Parathyroid adenoma (tissue), 2 donors: ENCODE measurements at regions not wholly inside any gene's neighbourhood (a gene's known extent, or its start where the extent isn't known, plus 50 kb on each side); places are given as distances from the start of the nearest gene placed in this dataset.

ENCODE experiments used
- H2AFZ ChIP-seq: fragments of 300-600 bp; sonication (generic); one replicate; pipeline ENCODE4 v1.7.0; 2017; ENCODE audit warnings: antibody characterized with exemption, mild to moderate bottlenecking
- H3K27ac ChIP-seq: fragments of 300-600 bp; sonication (generic); one replicate; pipeline ENCODE4 v1.7.0; 2017
- H3K27me3 ChIP-seq: fragments of 300-600 bp; sonication (generic); one replicate; pipeline ENCODE4 v1.7.0; 2017; ENCODE audit warnings: low read length; ENCODE audit not compliant: control insufficient read depth, insufficient read depth
- H3K36me3 ChIP-seq: fragments of 300-600 bp; sonication (generic); one replicate; pipeline ENCODE4 v1.7.0; 2017; ENCODE audit warnings: low read length; ENCODE audit not compliant: control insufficient read depth, insufficient read depth
- H3K4me1 ChIP-seq: fragments of 300-600 bp; sonication (generic); one replicate; pipeline ENCODE4 v1.7.0; 2017; ENCODE audit warnings: control low read depth
- H3K4me2 ChIP-seq: fragments of 300-600 bp; sonication (generic); one replicate; pipeline ENCODE4 v1.7.0; 2017; ENCODE audit warnings: low read length
- H3K4me3 ChIP-seq: fragments of 300-600 bp; sonication (generic); one replicate; pipeline ENCODE4 v1.7.0; 2017; ENCODE audit warnings: low read depth, low read length
- H3K79me2 ChIP-seq: fragments of 300-600 bp; sonication (generic); one replicate; pipeline ENCODE4 v1.7.0; 2017; ENCODE audit warnings: control low read depth
- H3K9ac ChIP-seq: fragments of 300-600 bp; sonication (generic); one replicate; pipeline ENCODE4 v1.7.0; 2017; ENCODE audit warnings: mild to moderate bottlenecking
- H3K9me3 ChIP-seq: fragments of 300-600 bp; sonication (generic); one replicate; pipeline ENCODE4 v1.7.0; 2017; ENCODE audit warnings: low read length; ENCODE audit not compliant: control insufficient read depth
- TF ChIP-seq, protein P1 (sequence below): fragments of 300-600 bp; sonication (generic); IDR thresholded peaks from one replicate; pipeline ENCODE4 v1.7.0; 2017; ENCODE audit warnings: antibody characterized with exemption, mild to moderate bottlenecking
- donor health status: primary hyperparathyroidism.

DNA sequence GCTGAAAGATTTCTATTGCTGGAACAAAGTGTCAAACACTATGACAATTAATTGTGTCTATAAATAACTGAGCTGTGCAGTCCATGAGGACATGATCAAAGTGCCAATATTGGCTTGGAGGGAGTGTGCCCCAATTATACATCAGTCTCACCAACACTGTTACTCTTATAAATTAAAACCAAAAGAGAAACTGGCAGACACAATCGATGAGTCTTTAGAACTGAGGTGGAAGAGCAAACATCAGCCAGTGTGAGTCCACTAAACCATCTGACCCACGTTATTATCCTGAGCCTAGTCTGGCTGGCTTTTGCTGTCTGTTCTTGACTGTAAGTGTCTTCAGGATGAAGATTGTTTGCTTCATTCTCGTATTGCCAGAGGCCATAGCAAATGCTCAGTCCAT lies 98.9 kb downstream of the OLIG3 start:
- no peaks in the 10 kb centered on the region for H3K36me3 ChIP-seq
- no peak overlapping the region for H2AFZ ChIP-seq
- H3K9me3 ChIP-seq: no peaks in the 10 kb centered on the region
- no peak overlapping the region for H3K9ac ChIP-seq
- no peaks in the 10 kb centered on the region for H3K4me1 ChIP-seq
- H3K79me2 ChIP-seq: no peaks in the 10 kb centered on the region
- H3K4me2 ChIP-seq: no peak overlapping the region
- H3K4me3 ChIP-seq: no peak overlapping the region
- H3K27me3 ChIP-seq: no peaks in the 10 kb centered on the region
- TF ChIP-seq, protein P1, sequence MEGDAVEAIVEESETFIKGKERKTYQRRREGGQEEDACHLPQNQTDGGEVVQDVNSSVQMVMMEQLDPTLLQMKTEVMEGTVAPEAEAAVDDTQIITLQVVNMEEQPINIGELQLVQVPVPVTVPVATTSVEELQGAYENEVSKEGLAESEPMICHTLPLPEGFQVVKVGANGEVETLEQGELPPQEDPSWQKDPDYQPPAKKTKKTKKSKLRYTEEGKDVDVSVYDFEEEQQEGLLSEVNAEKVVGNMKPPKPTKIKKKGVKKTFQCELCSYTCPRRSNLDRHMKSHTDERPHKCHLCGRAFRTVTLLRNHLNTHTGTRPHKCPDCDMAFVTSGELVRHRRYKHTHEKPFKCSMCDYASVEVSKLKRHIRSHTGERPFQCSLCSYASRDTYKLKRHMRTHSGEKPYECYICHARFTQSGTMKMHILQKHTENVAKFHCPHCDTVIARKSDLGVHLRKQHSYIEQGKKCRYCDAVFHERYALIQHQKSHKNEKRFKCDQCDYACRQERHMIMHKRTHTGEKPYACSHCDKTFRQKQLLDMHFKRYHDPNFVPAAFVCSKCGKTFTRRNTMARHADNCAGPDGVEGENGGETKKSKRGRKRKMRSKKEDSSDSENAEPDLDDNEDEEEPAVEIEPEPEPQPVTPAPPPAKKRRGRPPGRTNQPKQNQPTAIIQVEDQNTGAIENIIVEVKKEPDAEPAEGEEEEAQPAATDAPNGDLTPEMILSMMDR: no peak
- no peak overlapping the region for H3K27ac ChIP-seq

DNA sequence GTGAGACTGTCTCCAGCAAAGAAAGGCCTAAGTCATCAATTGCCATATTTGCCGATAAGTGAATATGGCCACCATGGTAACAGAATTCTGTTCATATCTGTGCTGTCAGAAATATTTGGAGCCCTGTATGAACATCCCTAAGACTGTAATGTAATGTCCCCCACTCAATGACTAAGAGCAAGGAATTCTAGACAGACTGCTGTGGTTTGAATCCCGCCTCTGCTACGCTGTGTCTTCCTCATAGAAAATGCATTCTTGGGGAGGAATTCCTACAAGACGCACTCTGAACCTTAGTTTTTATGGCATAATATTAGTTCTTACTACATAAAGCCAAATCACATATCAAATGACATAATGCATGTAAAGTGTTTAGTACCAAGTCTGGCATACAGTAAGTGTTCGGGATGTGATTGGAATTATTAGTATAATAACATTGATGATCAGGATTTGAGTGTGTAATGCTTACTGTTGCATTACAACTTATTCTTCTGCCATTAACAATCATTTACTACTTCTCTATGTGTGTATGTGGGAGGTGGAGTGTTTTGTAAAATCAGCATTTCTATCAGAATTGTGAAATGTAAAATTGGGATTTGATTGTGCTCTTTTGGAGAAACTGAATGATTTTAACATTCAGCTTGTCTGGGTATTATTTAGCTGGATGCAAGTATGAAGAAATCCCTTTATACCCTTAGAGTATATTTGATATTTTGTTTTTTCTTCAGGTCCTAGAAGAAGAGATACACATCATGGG lies 103.0 kb downstream of the OLIG3 start:
- Histone ChIP-seq H3K4me2 (no peak overlapping the region), H3K27me3 (no peaks in the 10 kb centered on the region), H3K4me1 (no peaks in the 10 kb centered on the region), H3K9me3 (no peaks in the 10 kb centered on the region), H3K4me3 (no peak overlapping the region), H3K9ac (no peak overlapping the region), H3K79me2 (no peaks in the 10 kb centered on the region), H3K27ac (no peak overlapping the region), H3K36me3 (no peaks in the 10 kb centered on the region), H2AFZ (no peak overlapping the region)
- TF ChIP-seq, protein P1: no peak

DNA sequence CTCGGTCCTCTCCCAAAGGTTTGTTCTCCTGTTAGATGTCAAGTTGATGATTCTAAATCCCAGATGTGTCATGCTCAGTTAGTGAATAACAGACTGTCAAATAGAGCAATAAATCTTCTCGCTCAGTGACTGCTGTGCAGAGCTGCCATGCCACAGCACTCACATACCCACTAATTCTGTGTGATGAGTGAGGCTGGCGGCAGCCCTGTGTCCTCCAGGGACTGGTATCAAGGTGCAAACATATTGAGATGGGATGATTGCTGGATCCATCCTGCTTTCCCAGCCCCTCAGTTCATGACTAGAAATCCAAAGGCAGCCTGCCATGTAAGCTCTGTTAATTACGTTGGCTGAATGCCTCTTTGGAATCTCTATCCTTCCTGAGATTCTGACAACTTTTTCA lies 103.9 kb downstream of the OLIG3 start:
- Histone ChIP-seq H3K36me3 (no peaks in the 10 kb centered on the region), H3K79me2 (no peaks in the 10 kb centered on the region), H3K27ac (no peak overlapping the region), H3K9ac (no peak overlapping the region), H2AFZ (no peak overlapping the region), H3K27me3 (no peaks in the 10 kb centered on the region), H3K4me2 (no peak overlapping the region), H3K4me1 (no peaks in the 10 kb centered on the region), H3K4me3 (no peak overlapping the region), H3K9me3 (peaks cover 2% of the 10 kb centered on the region)
- TF ChIP-seq, protein P1: no peak

DNA sequence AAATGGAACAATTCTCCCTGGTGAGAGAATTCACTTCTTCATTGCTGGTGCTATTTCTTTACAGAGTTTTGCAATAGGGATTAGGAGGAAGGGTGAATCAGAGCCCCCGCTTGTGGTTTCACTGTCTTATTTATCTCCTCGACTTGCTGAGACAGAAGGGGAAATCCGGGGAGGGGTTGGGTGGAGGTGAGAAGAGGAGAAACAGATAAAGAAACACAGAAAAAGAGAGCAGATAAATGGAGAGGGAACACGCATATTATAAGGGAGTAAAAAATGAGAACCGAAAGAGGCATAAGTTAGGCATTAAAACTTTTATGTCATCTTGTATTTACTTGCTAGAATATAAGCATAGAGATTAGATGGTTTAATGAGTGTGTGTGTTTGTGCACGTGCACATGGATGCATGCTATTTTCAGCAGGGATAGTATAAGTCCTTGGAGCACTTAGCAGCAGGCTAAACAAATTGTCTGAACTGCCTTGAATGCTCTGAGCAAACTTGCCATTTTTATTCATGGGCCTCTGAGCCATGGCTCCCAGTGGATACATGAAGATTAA lies 105.0 kb downstream of the OLIG3 start:
- Histone ChIP-seq H3K4me3 (no peak overlapping the region), H3K9ac (no peak overlapping the region), H3K79me2 (no peaks in the 10 kb centered on the region), H2AFZ (no peak overlapping the region), H3K4me2 (no peak overlapping the region), H3K9me3 (peaks cover 2% of the 10 kb centered on the region), H3K4me1 (no peaks in the 10 kb centered on the region), H3K27me3 (no peaks in the 10 kb centered on the region), H3K36me3 (no peaks in the 10 kb centered on the region), H3K27ac (no peak overlapping the region)
- TF ChIP-seq, protein P1: no peak
